Upper lobe of left lung (tissue), 6 donors: ENCODE measurements at regions not wholly inside any gene's neighbourhood (a gene's known extent, or its start where the extent isn't known, plus 50 kb on each side); places are given as distances from the start of the nearest gene placed in this dataset.
A peak's percentile ranks its signal among the peaks of the same experiment; 100 is the strongest.
"Not testable (repeated sequence)": the region's sequence is repeated elsewhere in the genome, so short reads cannot be mapped to it uniquely, and the experiment has no call there.

Experiments
- ATAC-seq, 2 donors: fragments of 200-7000 bp; cut with Tn5 transposase; one replicate each; pipeline ENCODE4 v1.9.1; 2022; ENCODE audit warnings: mild to moderate bottlenecking in 2 of 2, moderate library complexity in 2 of 2; ENCODE audit not compliant: low FRiP score in 2 of 2
- DNase-seq, 2 donors: peaks; one replicate each; pipeline ENCODE4 v3.0.0-alpha.2; 2019 to 2020
- H3K27ac ChIP-seq, 4 donors: fragments of 200-600 bp; sonication (generic); one replicate each; pipeline ENCODE4 v1.5.1; 2016 to 2019
- H3K27me3 ChIP-seq, 4 donors: fragments of 200-600 bp; sonication (generic); one replicate each; pipeline ENCODE4 v1.5.1; 2017 to 2019
- H3K36me3 ChIP-seq, 4 donors: fragments of 200-600 bp; sonication (generic); one replicate each; pipeline ENCODE4 v1.5.1; 2016 to 2019
- H3K4me1 ChIP-seq, 4 donors: fragments of 200-600 bp; sonication (generic); one replicate each; pipeline ENCODE4 v1.5.1; 2018 to 2019
- H3K4me3 ChIP-seq, 4 donors: fragments of 200-600 bp; sonication (generic); one replicate each; pipeline ENCODE4 v1.5.1; 2017 to 2019; ENCODE audit warnings: mild to moderate bottlenecking in 2 of 4, moderate library complexity in 1 of 4
- H3K9me3 ChIP-seq, 4 donors: fragments of 200-600 bp; sonication (generic); one replicate each; pipeline ENCODE4 v1.5.1; 2018 to 2019
- EP300 ChIP-seq, 4 donors: sonication (generic); formaldehyde crosslinking; IDR thresholded peaks; one replicate each; pipeline ENCODE4 v1.5.1; 2017; ENCODE audit warnings: antibody characterized with exemption in 4 of 4, control low read depth in 2 of 4
- POLR2A ChIP-seq, 4 donors: fragments of 450-650 bp; IDR thresholded peaks; one replicate each; pipeline ENCODE4 v1.5.1; 2016 to 2017; ENCODE audit warnings: antibody characterized with exemption in 4 of 4, mild to moderate bottlenecking in 2 of 4
- POLR2AphosphoS5 ChIP-seq, 2 donors: sonication (generic); formaldehyde crosslinking; IDR thresholded peaks; one replicate each; pipeline ENCODE4 v1.5.1; 2017; ENCODE audit warnings: antibody characterized with exemption in 2 of 2
- WGBS, 2 donors: methylation state at CpG; one replicate each; pipeline ENCODE4 v1.1.5; 2017 to 2018; 5-methylcytosine and 5-hydroxymethylcytosine counted together
- TF ChIP-seq, protein P1 (sequence below), 6 experiments: fragments of 450-650 bp in 4 of 6; fragments of 200-600 bp in 2 of 6; sonication (generic) in 2 of 6; IDR thresholded peaks; one replicate each; pipeline ENCODE4 v1.5.1; 2016 to 2019; ENCODE audit warnings: antibody characterized with exemption in 6 of 6
- donor health status: DM: no; HTN: no; CAD: no; lungs with moderate emphysema.
- donor health status: DM: no; HTN: yes; CAD: no; lungs with severe emphysema.

DNA sequence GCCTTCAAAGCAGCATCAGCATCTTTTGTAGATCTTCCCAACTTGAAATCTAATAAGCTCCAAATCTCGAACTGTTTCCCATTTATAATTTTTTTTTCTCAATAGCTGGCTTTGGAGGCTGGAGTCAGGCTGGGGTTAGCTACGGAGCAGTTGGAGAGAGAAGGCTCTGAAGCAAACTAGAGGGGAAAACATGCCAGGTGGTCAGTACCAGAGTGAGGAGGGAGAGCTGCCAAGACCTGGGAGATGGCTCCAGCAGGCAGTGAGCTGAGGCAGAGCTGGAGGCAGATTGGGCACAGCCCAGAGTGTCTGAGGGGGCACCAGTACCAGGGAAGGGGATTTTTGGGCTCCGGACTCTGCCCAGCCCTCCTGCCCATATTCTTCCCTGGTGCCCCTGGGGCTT is 311.2 kb downstream of the RPLP1 start:
- Histone ChIP-seq H3K27ac (no peak overlapping the region), H3K36me3 (no peaks in the 10 kb centered on the region), H3K4me1 (peaks cover 15 to 23% (median 19%) of the 10 kb centered on the region in 4 donors), H3K4me3 (no peak overlapping the region), H3K9me3 (peaks cover 0 to 3% (median 0%) of the 10 kb centered on the region in 4 donors), H3K27me3 (no peaks in the 10 kb centered on the region)
- ATAC-seq: no peak
- 70 to 78% methylated on average over 2 to 3 of the region's 3 CpGs for WGBS, 2 donors
- no peak for DNase-seq
- TF ChIP-seq POLR2AphosphoS5 (IDR thresholded peaks at IDR 0.05) (no peak), EP300 (IDR thresholded peaks at IDR 0.05) (no peak), POLR2A (IDR thresholded peaks at IDR 0.05) (no peak)
- TF ChIP-seq, protein P1, sequence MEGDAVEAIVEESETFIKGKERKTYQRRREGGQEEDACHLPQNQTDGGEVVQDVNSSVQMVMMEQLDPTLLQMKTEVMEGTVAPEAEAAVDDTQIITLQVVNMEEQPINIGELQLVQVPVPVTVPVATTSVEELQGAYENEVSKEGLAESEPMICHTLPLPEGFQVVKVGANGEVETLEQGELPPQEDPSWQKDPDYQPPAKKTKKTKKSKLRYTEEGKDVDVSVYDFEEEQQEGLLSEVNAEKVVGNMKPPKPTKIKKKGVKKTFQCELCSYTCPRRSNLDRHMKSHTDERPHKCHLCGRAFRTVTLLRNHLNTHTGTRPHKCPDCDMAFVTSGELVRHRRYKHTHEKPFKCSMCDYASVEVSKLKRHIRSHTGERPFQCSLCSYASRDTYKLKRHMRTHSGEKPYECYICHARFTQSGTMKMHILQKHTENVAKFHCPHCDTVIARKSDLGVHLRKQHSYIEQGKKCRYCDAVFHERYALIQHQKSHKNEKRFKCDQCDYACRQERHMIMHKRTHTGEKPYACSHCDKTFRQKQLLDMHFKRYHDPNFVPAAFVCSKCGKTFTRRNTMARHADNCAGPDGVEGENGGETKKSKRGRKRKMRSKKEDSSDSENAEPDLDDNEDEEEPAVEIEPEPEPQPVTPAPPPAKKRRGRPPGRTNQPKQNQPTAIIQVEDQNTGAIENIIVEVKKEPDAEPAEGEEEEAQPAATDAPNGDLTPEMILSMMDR (IDR thresholded peaks at IDR 0.05): no peak

DNA sequence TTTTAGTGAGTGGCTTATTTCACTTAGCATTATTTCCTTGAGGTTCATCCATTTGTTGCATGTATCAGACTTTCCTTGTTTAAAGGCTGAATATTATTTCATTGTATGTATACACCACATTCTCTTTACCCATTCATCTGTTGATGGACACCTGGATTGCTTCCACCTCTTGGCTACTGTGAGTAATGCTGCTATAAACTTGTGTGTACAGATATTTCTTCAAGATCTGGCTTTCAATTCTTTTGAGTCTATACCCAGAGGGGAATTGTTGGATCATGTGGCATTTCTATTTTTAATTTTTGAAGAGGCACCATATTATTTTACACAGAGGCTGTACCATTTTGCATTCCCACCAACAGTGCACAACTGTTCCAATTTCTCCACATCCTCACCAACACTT is 313.5 kb downstream of the RPLP1 start:
- ATAC-seq (no peak), DNase-seq (no peak)
- Histone ChIP-seq H3K27ac (peak overlapping the region in 1 of 4 donors; percentile 65), H3K9me3 (peaks cover 0 to 3% (median 0%) of the 10 kb centered on the region in 4 donors), H3K27me3 (no peaks in the 10 kb centered on the region), H3K4me3 (no peak overlapping the region), H3K4me1 (peaks cover 4 to 7% (median 5%) of the 10 kb centered on the region in 4 donors), H3K36me3 (no peaks in the 10 kb centered on the region)
- TF ChIP-seq EP300 (IDR thresholded peaks at IDR 0.05) (no peak), POLR2AphosphoS5 (IDR thresholded peaks at IDR 0.05) (no peak), POLR2A (IDR thresholded peaks at IDR 0.05) (no peak)
- TF ChIP-seq, protein P1 (IDR thresholded peaks at IDR 0.05): no peak

DNA sequence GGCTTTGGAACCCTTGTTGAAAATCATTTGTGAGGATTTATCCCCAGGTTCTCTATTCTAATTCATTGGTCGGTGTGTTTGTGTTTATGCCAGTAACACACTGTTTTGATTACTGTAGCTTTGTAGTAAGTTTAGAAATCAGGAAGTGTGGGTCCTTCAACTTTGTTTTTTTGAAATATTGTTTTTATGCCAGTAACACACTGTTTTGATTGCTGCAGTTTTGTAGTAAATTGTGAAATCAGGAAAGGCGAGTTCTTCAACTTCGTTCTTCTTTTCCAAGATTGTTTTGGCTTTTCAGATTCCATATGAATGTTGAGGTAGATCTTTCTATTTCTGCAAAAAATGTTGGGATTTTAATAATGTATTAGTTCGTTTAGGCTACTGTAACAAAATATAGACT is 314.6 kb downstream of the RPLP1 start:
- 60 to 72% methylated on average over 4 of the region's 4 CpGs for WGBS, 2 donors
- Histone ChIP-seq H3K9me3 (peaks cover 0 to 3% (median 0%) of the 10 kb centered on the region in 4 donors), H3K4me3 (no peak overlapping the region), H3K36me3 (no peaks in the 10 kb centered on the region), H3K27me3 (no peaks in the 10 kb centered on the region), H3K4me1 (no peaks in the 10 kb centered on the region), H3K27ac (peak overlapping the region in 2 of 4 donors; percentile 42 to 65)
- no peak for TF ChIP-seq POLR2AphosphoS5 (IDR thresholded peaks at IDR 0.05)
- no peak for TF ChIP-seq EP300 (IDR thresholded peaks at IDR 0.05)
- no peak for TF ChIP-seq POLR2A (IDR thresholded peaks at IDR 0.05)
- TF ChIP-seq, protein P1 (IDR thresholded peaks at IDR 0.05): no peak
- DNase-seq (no peak), ATAC-seq (no peak)

- H3K27me3 ChIP-seq, DNase-seq, ATAC-seq, H3K4me3 ChIP-seq, H3K4me1 ChIP-seq, H3K36me3 ChIP-seq, H3K9me3 ChIP-seq: not testable (repeated sequence)
- peak overlapping the region in 1 of 4 donors; percentile 1 for H3K27ac ChIP-seq
- WGBS, 2 donors: 57 to 69% methylated on average over 4 to 6 of the region's 6 CpGs
Measured at GRCh38 chr15:69769336-69769735, 316.7 kb downstream of the RPLP1 start.

DNA sequence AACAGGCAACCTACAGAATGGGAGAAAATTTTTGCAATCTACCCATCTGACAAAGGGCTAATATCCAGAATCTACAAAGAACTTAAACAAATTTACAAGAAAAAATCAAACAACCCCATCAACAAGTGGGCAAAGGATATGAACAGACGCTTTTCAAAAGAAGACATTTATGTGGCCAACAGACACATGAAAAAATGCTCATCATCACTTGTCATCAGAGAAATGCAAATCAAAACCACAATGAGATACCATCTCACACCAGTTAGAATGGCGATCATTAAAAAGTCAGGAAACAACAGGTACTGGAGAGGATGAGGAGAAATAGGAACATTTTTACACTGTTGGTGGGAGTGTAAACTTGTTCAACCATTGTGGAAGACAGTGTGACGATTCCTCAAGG is 321.6 kb downstream of the RPLP1 start:
- WGBS, 2 donors: 81 to 83% methylated on average over 3 of the region's 3 CpGs
- not testable (repeated sequence) for ATAC-seq, H3K9me3 ChIP-seq, H3K27ac ChIP-seq, H3K27me3 ChIP-seq, H3K4me1 ChIP-seq, H3K36me3 ChIP-seq, DNase-seq, H3K4me3 ChIP-seq

- ATAC-seq, DNase-seq, H3K27me3 ChIP-seq, H3K27ac ChIP-seq, H3K36me3 ChIP-seq, H3K9me3 ChIP-seq, H3K4me3 ChIP-seq, H3K4me1 ChIP-seq: not testable (repeated sequence)
- WGBS, 2 donors: 95 to 97% methylated on average over 2 of the region's 2 CpGs
Measured at GRCh38 chr15:69774711-69775110, 322.1 kb downstream of the RPLP1 start.
